SK-N-MC (cell line): ENCODE measurements at regions not wholly inside any gene's neighbourhood (a gene's known extent, or its start where the extent isn't known, plus 50 kb on each side); places are given as distances from the start of the nearest gene placed in this dataset.

Source experiments
- EZH2 ChIP-seq: fragments of 200-600 bp; sonication (generic); IDR thresholded peaks from one replicate; pipeline ENCODE4 v1.6.1; 2017; ENCODE audit warnings: antibody characterized with exemption
- FOXP2 ChIP-seq: optimal IDR thresholded peaks from 2 replicates; pipeline ENCODE3; 2011; ENCODE audit warnings: mild to moderate bottlenecking, moderate library complexity; ENCODE audit not compliant: insufficient read depth; ENCODE audit errors: extremely low read length, control extremely low read depth
- POLR2AphosphoS5 ChIP-seq: IDR thresholded peaks from 2 replicates; pipeline ENCODE4 v1.6.1; 2012; ENCODE audit warnings: mild to moderate bottlenecking, low read depth, low read length, borderline replicate concordance

DNA sequence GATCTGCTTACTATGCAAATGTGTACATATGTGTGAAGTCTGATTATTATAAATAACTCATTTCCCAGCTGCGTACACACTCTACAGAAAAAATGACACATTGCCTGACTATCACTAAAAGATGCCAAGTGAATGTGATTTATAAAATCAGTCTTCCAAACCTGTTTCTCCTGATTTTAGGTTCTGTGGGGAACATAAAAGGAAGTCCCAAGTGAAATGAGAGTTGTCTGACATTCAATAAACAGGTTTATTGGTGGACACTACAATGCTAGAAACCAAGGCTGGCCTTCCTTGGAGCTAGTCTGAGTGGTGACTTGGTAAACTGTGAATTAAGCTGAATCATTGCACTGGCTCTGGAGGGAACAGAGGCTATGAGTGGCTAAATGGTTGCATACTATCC is 287.9 kb upstream of the ESRRG start:
- TF ChIP-seq POLR2AphosphoS5 (no peak), EZH2 (no peak), FOXP2 (no peak)
